ENCODE measurements at regions not wholly inside any gene's neighbourhood (a gene's known extent, or its start where the extent isn't known, plus 50 kb on each side); places are given as distances from the start of the nearest gene placed in this dataset.

GRCh38 chr5:166317425-166317824 is 1974.0 kb upstream of the WWC1 start:
- POLR2A ChIA-PET, result no interaction called here
- Histone ChIP-seq H3K79me2 (ENCODE audit: control insufficient read depth, insufficient read depth, low read length) (no peaks in the 10 kb centered on the region), H3K9ac (ENCODE audit: control insufficient read depth, insufficient read depth, low read length) (no peak overlapping the region), H3K27ac (ENCODE audit: control insufficient read depth, insufficient read depth) (no peak overlapping the region), H3K4me1 (ENCODE audit: control insufficient read depth, insufficient read depth, low read length) (no peaks in the 10 kb centered on the region), H3K4me2 (ENCODE audit: control insufficient read depth, insufficient read depth) (no peak overlapping the region), H2AFZ (ENCODE audit: control insufficient read depth, low read depth, low read length) (no peak overlapping the region), H3K27me3 (replicated peaks in 1 of 2; ENCODE audit: control insufficient read depth in 2 of 2, insufficient read depth in 2 of 2, low read length in 1 of 2) (no peaks in the 10 kb centered on the region), H4K20me1 (ENCODE audit: control insufficient read depth, insufficient read depth) (no peaks in the 10 kb centered on the region), H3K36me3 (ENCODE audit: control insufficient read depth in 2 of 2, insufficient read depth in 2 of 2, low read length in 1 of 2) (no peaks in the 10 kb centered on the region), H3K9me3 (replicated peaks; ENCODE audit: control insufficient read depth, insufficient read depth, low read length) (no peaks in the 10 kb centered on the region), H3K4me3 (no peak overlapping the region)
- in situ Hi-C loops (cut with MboI), result no loop called here
- no TSS peak for BruUV-seq (replicated peaks)
- SMC1A ChIA-PET (ENCODE audit: uncharacterized antibody, unreplicated experiment), result no interaction called here
- DNase-seq (ENCODE audit: low read depth, low spot score) (no peak), ATAC-seq (no peak), FAIRE-seq (no peak)
- CTCF ChIA-PET, result interaction anchor here (0.5 kb wide), 1 partner anchor 572 kb away, joined by 3 read pairs; no protein-coding TSS in a partner anchor
- 23% methylated on average over 7 of the region's 7 CpGs for WGBS (ENCODE audit: insufficient coverage, insufficient replicate concordance, low lambda C conversion rate, missing lambda C conversion rate)
- RAD21 ChIA-PET (ENCODE audit: unreplicated experiment), result interaction anchor here (0.6 kb wide), 1 partner anchor 147 kb away, joined by 3 read pairs; no protein-coding TSS in a partner anchor
- intact Hi-C loops (cut with micrococcal nuclease; ENCODE audit: unreplicated experiment), result no loop called here
- no peak for TF ChIP-seq ZBTB40 (IDR thresholded peaks at IDR 0.05; ENCODE audit: borderline replicate concordance)
- no peak for TF ChIP-seq REST (IDR thresholded peaks at IDR 0.05; ENCODE audit: low read depth, low read length)
- TF ChIP-seq SIX5 (IDR thresholded peaks at IDR 0.05; ENCODE audit: low read depth, low read length, severe bottlenecking), result no peak
- TF ChIP-seq, protein P1, sequence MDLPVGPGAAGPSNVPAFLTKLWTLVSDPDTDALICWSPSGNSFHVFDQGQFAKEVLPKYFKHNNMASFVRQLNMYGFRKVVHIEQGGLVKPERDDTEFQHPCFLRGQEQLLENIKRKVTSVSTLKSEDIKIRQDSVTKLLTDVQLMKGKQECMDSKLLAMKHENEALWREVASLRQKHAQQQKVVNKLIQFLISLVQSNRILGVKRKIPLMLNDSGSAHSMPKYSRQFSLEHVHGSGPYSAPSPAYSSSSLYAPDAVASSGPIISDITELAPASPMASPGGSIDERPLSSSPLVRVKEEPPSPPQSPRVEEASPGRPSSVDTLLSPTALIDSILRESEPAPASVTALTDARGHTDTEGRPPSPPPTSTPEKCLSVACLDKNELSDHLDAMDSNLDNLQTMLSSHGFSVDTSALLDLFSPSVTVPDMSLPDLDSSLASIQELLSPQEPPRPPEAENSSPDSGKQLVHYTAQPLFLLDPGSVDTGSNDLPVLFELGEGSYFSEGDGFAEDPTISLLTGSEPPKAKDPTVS (IDR thresholded peaks at IDR 0.05; ENCODE audit: low read depth, low read length), result no peak
- TF ChIP-seq IKZF2 (IDR thresholded peaks at IDR 0.05), result no peak
- no peak for TF ChIP-seq ZSCAN29 (IDR thresholded peaks at IDR 0.05)
- TF ChIP-seq TBL1XR1 (IDR thresholded peaks at IDR 0.05; ENCODE audit: low read depth, low read length), result no peak
- no peak for TF ChIP-seq TAF1 (IDR thresholded peaks at IDR 0.05; ENCODE audit: borderline replicate concordance, low read depth, low read length)
- TF ChIP-seq ZBTB33 (IDR thresholded peaks at IDR 0.05), result no peak
- TF ChIP-seq RUNX3 (IDR thresholded peaks at IDR 0.05; ENCODE audit: low read length), result no peak
- TF ChIP-seq, protein P2, sequence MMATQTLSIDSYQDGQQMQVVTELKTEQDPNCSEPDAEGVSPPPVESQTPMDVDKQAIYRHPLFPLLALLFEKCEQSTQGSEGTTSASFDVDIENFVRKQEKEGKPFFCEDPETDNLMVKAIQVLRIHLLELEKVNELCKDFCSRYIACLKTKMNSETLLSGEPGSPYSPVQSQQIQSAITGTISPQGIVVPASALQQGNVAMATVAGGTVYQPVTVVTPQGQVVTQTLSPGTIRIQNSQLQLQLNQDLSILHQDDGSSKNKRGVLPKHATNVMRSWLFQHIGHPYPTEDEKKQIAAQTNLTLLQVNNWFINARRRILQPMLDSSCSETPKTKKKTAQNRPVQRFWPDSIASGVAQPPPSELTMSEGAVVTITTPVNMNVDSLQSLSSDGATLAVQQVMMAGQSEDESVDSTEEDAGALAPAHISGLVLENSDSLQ (IDR thresholded peaks at IDR 0.05), result no peak
- TF ChIP-seq NFYA (IDR thresholded peaks at IDR 0.05; ENCODE audit: borderline replicate concordance, low read depth, low read length), result no peak

All from GM12878 (cell line).